Body of pancreas (tissue), 4 donors: ENCODE measurements at regions not wholly inside any gene's neighbourhood (a gene's known extent, or its start where the extent isn't known, plus 50 kb on each side); places are given as distances from the start of the nearest gene placed in this dataset.

Experiments used
- CTCF ChIP-seq, 7 experiments: fragments of 450-650 bp in 4 of 7; fragments of 200-600 bp in 3 of 7; sonication (generic) in 3 of 7; IDR thresholded peaks; one replicate each; pipeline ENCODE4 v1.5.1; 2016 to 2019; ENCODE audit warnings: antibody characterized with exemption in 7 of 7
- POLR2A ChIP-seq, 3 donors: fragments of 450-650 bp; IDR thresholded peaks; one replicate each; pipeline ENCODE4 v1.6.1; 2016; ENCODE audit warnings: antibody characterized with exemption in 3 of 3, mild to moderate bottlenecking in 2 of 3

GRCh38 chr2:216306868-216307267, 65.4 kb downstream of the MARCHF4 start:
- TF ChIP-seq CTCF (IDR thresholded peaks at IDR 0.05) = no peak
- TF ChIP-seq POLR2A (IDR thresholded peaks at IDR 0.05) = no peak
